ENCODE measurements at regions not wholly inside any gene's neighbourhood (a gene's known extent, or its start where the extent isn't known, plus 50 kb on each side); places are given as distances from the start of the nearest gene placed in this dataset.
"Not testable (repeated sequence)": the region's sequence is repeated elsewhere in the genome, so short reads cannot be mapped to it uniquely, and the experiment has no call there.

DNA sequence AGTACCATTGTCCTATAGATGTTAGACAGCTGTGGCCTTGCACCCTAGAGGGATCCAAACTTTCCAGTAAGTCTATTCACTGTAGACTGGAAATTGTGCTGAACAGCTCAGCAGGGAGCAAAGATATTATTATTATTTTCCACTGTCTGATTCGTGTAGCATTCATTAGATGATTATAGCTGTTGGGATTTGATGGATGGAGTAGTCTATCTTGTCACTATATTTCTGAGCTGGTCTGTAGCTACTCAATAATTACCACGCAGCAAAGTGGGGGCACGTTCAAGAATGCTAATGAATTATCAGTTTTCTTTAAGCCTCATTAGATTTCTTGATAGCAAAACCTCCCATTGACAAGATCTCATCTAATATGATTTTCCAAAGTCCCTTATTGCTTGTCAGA lies 113.2 kb downstream of the RTP4 start:
- intact Hi-C loops (cut with DNase I), result no loop called here
- TF ChIP-seq, protein P1, sequence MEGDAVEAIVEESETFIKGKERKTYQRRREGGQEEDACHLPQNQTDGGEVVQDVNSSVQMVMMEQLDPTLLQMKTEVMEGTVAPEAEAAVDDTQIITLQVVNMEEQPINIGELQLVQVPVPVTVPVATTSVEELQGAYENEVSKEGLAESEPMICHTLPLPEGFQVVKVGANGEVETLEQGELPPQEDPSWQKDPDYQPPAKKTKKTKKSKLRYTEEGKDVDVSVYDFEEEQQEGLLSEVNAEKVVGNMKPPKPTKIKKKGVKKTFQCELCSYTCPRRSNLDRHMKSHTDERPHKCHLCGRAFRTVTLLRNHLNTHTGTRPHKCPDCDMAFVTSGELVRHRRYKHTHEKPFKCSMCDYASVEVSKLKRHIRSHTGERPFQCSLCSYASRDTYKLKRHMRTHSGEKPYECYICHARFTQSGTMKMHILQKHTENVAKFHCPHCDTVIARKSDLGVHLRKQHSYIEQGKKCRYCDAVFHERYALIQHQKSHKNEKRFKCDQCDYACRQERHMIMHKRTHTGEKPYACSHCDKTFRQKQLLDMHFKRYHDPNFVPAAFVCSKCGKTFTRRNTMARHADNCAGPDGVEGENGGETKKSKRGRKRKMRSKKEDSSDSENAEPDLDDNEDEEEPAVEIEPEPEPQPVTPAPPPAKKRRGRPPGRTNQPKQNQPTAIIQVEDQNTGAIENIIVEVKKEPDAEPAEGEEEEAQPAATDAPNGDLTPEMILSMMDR (IDR thresholded peaks at IDR 0.05), result no peak
- no peak for DNase-seq
- H3K27me3 ChIP-seq, result no peaks in the 10 kb centered on the region
- no peak for ATAC-seq
- H3K4me3 ChIP-seq, result no peak overlapping the region
- H3K27ac ChIP-seq, result no peak overlapping the region
- no peaks in the 10 kb centered on the region for H3K36me3 ChIP-seq (replicated peaks in 1 of 2; ENCODE audit: insufficient read depth in 1 of 2, low read depth in 2 of 2)
- no peaks in the 10 kb centered on the region for H3K9me3 ChIP-seq
- H3K4me1 ChIP-seq, result no peaks in the 10 kb centered on the region
- 52 to 53% methylated on average over 3 of the region's 3 CpGs for WGBS, 2 donors

GRCh38 chr3:187475613-187476012 lies 107.4 kb downstream of the RTP4 start:
- DNase-seq; H3K27me3 ChIP-seq; H3K36me3 ChIP-seq (replicated peaks in 1 of 2; ENCODE audit: insufficient read depth in 1 of 2, low read depth in 2 of 2); intact Hi-C loops (cut with DNase I); H3K27ac ChIP-seq; H3K4me3 ChIP-seq; H3K9me3 ChIP-seq; ATAC-seq; H3K4me1 ChIP-seq: not testable (repeated sequence)

DNA sequence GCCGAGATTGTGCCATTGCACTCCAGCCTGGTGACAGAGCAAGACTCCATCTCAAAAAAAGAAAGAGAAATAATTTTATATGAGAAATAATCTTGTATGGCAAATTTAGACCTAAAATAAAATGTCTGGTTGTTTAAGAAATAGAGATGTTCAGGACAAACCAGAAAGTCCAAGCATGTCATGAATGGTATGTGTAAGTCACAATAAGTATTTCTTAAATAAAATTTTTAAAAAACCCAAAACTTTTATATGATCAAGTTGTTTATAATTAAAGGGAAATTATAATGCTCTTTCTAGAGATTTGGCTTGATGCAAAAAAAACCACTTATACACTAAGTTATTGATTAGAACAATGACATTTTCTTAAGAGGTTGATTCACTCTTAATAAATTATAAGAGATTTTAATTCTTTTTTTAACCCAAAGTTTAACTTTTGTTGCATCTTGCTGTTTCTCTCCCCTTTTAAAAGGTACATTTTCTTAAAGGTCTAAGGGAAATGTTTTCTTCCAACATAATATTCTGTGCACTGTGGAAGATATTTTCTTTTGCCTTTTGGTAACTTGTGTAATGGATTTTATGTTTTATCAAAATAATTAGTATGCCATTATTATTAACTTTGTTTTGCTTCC lies 105.7 kb downstream of the RTP4 start:
- H3K4me1 ChIP-seq, result no peaks in the 10 kb centered on the region
- ATAC-seq (no peak), DNase-seq (no peak)
- intact Hi-C loops (cut with DNase I), result no loop called here
- WGBS, 2 donors, result 73 to 85% methylated on average over 1 of the region's 1 CpG
- H3K4me3 ChIP-seq, result no peak overlapping the region
- TF ChIP-seq, protein P1 (IDR thresholded peaks at IDR 0.05), result no peak
- no peak for TF ChIP-seq POLR2A (IDR thresholded peaks at IDR 0.05)
- no peaks in the 10 kb centered on the region for H3K27me3 ChIP-seq
- H3K27ac ChIP-seq, result no peak overlapping the region
- H3K9me3 ChIP-seq, result no peaks in the 10 kb centered on the region
- no peaks in the 10 kb centered on the region for H3K36me3 ChIP-seq (replicated peaks in 1 of 2; ENCODE audit: insufficient read depth in 1 of 2, low read depth in 2 of 2)

DNA sequence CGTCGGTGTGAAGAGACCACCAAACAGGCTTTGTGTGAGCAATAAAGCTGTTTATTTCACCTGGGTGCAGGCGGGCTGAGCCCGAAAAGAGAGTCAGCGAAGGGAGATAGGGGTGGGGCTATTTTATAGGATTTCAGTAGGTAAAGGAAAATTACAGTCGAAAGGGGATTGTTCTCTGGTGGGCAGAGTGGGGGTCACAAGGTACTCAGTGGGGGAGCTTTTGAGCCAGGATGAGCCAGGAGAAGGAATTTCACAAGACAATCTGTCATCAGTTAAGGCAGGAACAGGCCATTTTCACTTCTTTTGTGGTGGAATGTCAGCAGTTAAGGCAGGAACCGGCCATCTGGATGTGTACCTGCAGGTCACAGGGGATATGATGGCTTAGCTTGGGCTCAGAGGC lies 98.1 kb downstream of the RTP4 start:
- H3K36me3 ChIP-seq (replicated peaks in 1 of 2; ENCODE audit: insufficient read depth in 1 of 2, low read depth in 2 of 2); H3K27ac ChIP-seq; intact Hi-C loops (cut with DNase I); H3K4me1 ChIP-seq; H3K4me3 ChIP-seq; H3K27me3 ChIP-seq; H3K9me3 ChIP-seq; ATAC-seq; DNase-seq: not testable (repeated sequence)
- 55 to 68% methylated on average over 7 of the region's 7 CpGs for WGBS, 2 donors

DNA sequence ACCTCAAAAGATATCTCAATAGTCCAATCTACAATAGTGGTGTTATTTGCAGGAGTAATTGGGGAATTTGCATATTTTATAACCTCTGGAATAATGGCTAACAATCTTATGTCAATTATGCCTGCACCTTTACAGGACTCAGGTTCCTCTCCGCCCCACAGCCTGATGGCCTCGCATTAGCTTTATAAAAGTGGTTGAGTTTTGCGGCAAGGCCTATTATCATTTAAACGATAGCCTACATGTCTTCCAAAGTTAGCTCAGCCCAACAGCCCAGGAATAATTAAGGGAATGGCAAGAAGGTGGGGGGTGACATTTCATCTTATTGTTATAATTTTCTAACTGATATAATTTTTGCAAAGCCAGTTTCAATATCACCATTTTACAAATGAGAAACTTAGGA lies 97.3 kb downstream of the RTP4 start:
- H3K9me3 ChIP-seq, result no peaks in the 10 kb centered on the region
- H3K4me3 ChIP-seq, result no peak overlapping the region
- DNase-seq (no peak), ATAC-seq (no peak)
- TF ChIP-seq POLR2A (IDR thresholded peaks at IDR 0.05), result no peak
- TF ChIP-seq, protein P1 (IDR thresholded peaks at IDR 0.05), result no peak
- H3K36me3 ChIP-seq (replicated peaks in 1 of 2; ENCODE audit: insufficient read depth in 1 of 2, low read depth in 2 of 2), result no peaks in the 10 kb centered on the region
- H3K4me1 ChIP-seq, result no peaks in the 10 kb centered on the region
- intact Hi-C loops (cut with DNase I), result no loop called here
- H3K27me3 ChIP-seq, result no peaks in the 10 kb centered on the region
- 74 to 79% methylated on average over 4 of the region's 4 CpGs for WGBS, 2 donors
- H3K27ac ChIP-seq, result no peak overlapping the region

DNA sequence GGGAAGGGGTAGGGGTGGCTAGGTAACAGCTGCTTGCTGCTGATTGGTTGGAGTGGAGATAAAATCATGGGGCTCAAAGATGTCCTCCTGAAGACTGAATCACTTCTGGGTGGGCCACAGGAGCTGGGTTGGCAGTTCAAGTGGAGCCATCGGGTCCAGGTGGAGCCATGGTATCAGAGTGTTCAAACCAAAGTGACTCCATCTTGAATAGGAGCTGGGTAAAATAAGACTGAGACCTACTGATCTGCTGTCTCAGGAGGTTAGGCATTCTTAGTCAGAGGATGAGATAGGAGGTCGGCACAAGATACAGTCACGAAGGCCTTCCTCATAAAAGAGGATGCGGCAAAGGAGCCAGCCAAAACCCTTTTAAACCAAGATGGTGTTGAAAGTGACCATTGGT lies 96.5 kb downstream of the RTP4 start:
- no peak overlapping the region for H3K4me3 ChIP-seq
- no peaks in the 10 kb centered on the region for H3K27me3 ChIP-seq
- no peaks in the 10 kb centered on the region for H3K36me3 ChIP-seq (replicated peaks in 1 of 2; ENCODE audit: insufficient read depth in 1 of 2, low read depth in 2 of 2)
- TF ChIP-seq POLR2A (IDR thresholded peaks at IDR 0.05), result no peak
- TF ChIP-seq, protein P1 (IDR thresholded peaks at IDR 0.05), result no peak
- 80 to 82% methylated on average over 4 of the region's 4 CpGs for WGBS, 2 donors
- no peak for DNase-seq
- H3K4me1 ChIP-seq, result no peaks in the 10 kb centered on the region
- no peaks in the 10 kb centered on the region for H3K9me3 ChIP-seq
- intact Hi-C loops (cut with DNase I), result no loop called here
- no peak for ATAC-seq
- H3K27ac ChIP-seq, result no peak overlapping the region

Measured in body of pancreas (tissue), 4 donors.